SK-N-MC (cell line): ENCODE measurements at regions not wholly inside any gene's neighbourhood (a gene's known extent, or its start where the extent isn't known, plus 50 kb on each side); places are given as distances from the start of the nearest gene placed in this dataset.

ENCODE experiments used
- DNase-seq: peaks from one replicate; pipeline ENCODE4 v3.0.0-alpha.2; 2011; ENCODE audit warnings: low read depth, low spot score
- H3K27ac ChIP-seq: fragments of 200-600 bp; sonication (generic); 2 replicates; pipeline ENCODE4 v1.5.1; 2016; ENCODE audit warnings: mixed run types
- H3K36me3 ChIP-seq: fragments of 200-600 bp; sonication (generic); 2 replicates; pipeline ENCODE4 v1.6.1; 2017; ENCODE audit warnings: antibody characterized with exemption, low read length, mixed read lengths; ENCODE audit not compliant: insufficient read depth
- H3K4me3 ChIP-seq: fragments of 200-600 bp; sonication (generic); 2 replicates; pipeline ENCODE4 v1.5.1; 2016
- H3K9ac ChIP-seq: fragments of 200-600 bp; sonication (generic); 2 replicates; pipeline ENCODE4 v1.8.0; 2017; ENCODE audit warnings: mixed run types, mixed read lengths; ENCODE audit not compliant: insufficient read length
- H3K9me3 ChIP-seq: fragments of 200-600 bp; sonication (generic); 2 replicates; pipeline ENCODE4 v1.6.1; 2017; ENCODE audit warnings: low read depth, mild to moderate bottlenecking, antibody characterized with exemption, low read length, moderate library complexity, mixed read lengths
- EZH2 ChIP-seq: fragments of 200-600 bp; sonication (generic); IDR thresholded peaks from one replicate; pipeline ENCODE4 v1.6.1; 2017; ENCODE audit warnings: antibody characterized with exemption
- FOXP2 ChIP-seq: optimal IDR thresholded peaks from 2 replicates; pipeline ENCODE3; 2011; ENCODE audit warnings: mild to moderate bottlenecking, moderate library complexity; ENCODE audit not compliant: insufficient read depth; ENCODE audit errors: extremely low read length, control extremely low read depth
- POLR2AphosphoS5 ChIP-seq: IDR thresholded peaks from 2 replicates; pipeline ENCODE4 v1.6.1; 2012; ENCODE audit warnings: mild to moderate bottlenecking, low read depth, low read length, borderline replicate concordance

GRCh38 chr18:78238404-78239089, 741.1 kb upstream of the SALL3 start:
- TF ChIP-seq EZH2 (no peak), FOXP2 (no peak), POLR2AphosphoS5 (no peak)
- Histone ChIP-seq H3K36me3 (no peaks in the 10 kb centered on the region), H3K27ac (no peak overlapping the region), H3K9me3 (no peaks in the 10 kb centered on the region), H3K4me3 (no peak overlapping the region), H3K9ac (no peak overlapping the region)
- DNase-seq = no peak

GRCh38 chr18:78239090-78239457, 740.5 kb upstream of the SALL3 start:
- H3K9me3 ChIP-seq = no peaks in the 10 kb centered on the region
- no peak overlapping the region for H3K4me3 ChIP-seq
- H3K9ac ChIP-seq = no peak overlapping the region
- TF ChIP-seq POLR2AphosphoS5 (no peak), EZH2 (no peak), FOXP2 (no peak)
- no peak for DNase-seq
- no peaks in the 10 kb centered on the region for H3K36me3 ChIP-seq
- H3K27ac ChIP-seq = no peak overlapping the region

GRCh38 chr18:78240101-78240500, 739.5 kb upstream of the SALL3 start:
- Histone ChIP-seq H3K27ac (no peak overlapping the region), H3K4me3 (no peak overlapping the region), H3K36me3 (no peaks in the 10 kb centered on the region), H3K9ac (no peak overlapping the region), H3K9me3 (no peaks in the 10 kb centered on the region)
- no peak for DNase-seq
- TF ChIP-seq POLR2AphosphoS5 (no peak), EZH2 (no peak), FOXP2 (no peak)

- no peak overlapping the region for H3K4me3 ChIP-seq
- no peak overlapping the region for H3K27ac ChIP-seq
- no peaks in the 10 kb centered on the region for H3K36me3 ChIP-seq
- DNase-seq = no peak
- H3K9ac ChIP-seq = no peak overlapping the region
- H3K9me3 ChIP-seq = no peaks in the 10 kb centered on the region
- TF ChIP-seq FOXP2 (no peak), POLR2AphosphoS5 (no peak), EZH2 (no peak)
These were observed 738.9 kb upstream of the SALL3 start for GRCh38 chr18:78240627-78241252.

GRCh38 chr18:78241535-78242253, 737.9 kb upstream of the SALL3 start:
- Histone ChIP-seq H3K36me3 (no peaks in the 10 kb centered on the region), H3K9me3 (no peaks in the 10 kb centered on the region), H3K4me3 (no peak overlapping the region), H3K9ac (no peak overlapping the region), H3K27ac (no peak overlapping the region)
- no peak for DNase-seq
- no peak for TF ChIP-seq POLR2AphosphoS5
- TF ChIP-seq EZH2 = no peak
- no peak for TF ChIP-seq FOXP2

- DNase-seq = no peak
- Histone ChIP-seq H3K9ac (no peak overlapping the region), H3K9me3 (no peaks in the 10 kb centered on the region), H3K27ac (no peak overlapping the region), H3K4me3 (no peak overlapping the region), H3K36me3 (no peaks in the 10 kb centered on the region)
- TF ChIP-seq EZH2 (no peak), POLR2AphosphoS5 (no peak), FOXP2 (no peak)
These were observed 737.4 kb upstream of the SALL3 start for GRCh38 chr18:78242254-78242643.

GRCh38 chr18:78242806-78243205, 736.8 kb upstream of the SALL3 start:
- TF ChIP-seq POLR2AphosphoS5 (no peak), EZH2 (no peak), FOXP2 (no peak)
- DNase-seq = no peak
- Histone ChIP-seq H3K27ac (no peak overlapping the region), H3K4me3 (no peak overlapping the region), H3K36me3 (no peaks in the 10 kb centered on the region), H3K9me3 (no peaks in the 10 kb centered on the region), H3K9ac (no peak overlapping the region)

- TF ChIP-seq FOXP2 = no peak
- no peak for TF ChIP-seq POLR2AphosphoS5
- no peak for TF ChIP-seq EZH2
- no peak overlapping the region for H3K9ac ChIP-seq
- H3K4me3 ChIP-seq = no peak overlapping the region
- H3K36me3 ChIP-seq = no peaks in the 10 kb centered on the region
- no peak for DNase-seq
- H3K9me3 ChIP-seq = no peaks in the 10 kb centered on the region
- no peak overlapping the region for H3K27ac ChIP-seq
These were observed 734.8 kb upstream of the SALL3 start for GRCh38 chr18:78244779-78245178.
